HCT116 (cell line): ENCODE measurements at regions not wholly inside any gene's neighbourhood (a gene's known extent, or its start where the extent isn't known, plus 50 kb on each side); places are given as distances from the start of the nearest gene placed in this dataset.

ENCODE experiments used
- ATAC-seq: fragments of 200-7000 bp; cut with Tn5 transposase; 2 replicates; pipeline ENCODE4 v1.9.1; 2020; ENCODE audit warnings: mild to moderate bottlenecking, moderate library complexity
- BruUV-seq: library from RNA; stranded (reverse); fragments of 400-500 nt; replicated peaks from 2 replicates; lab custom pipeline; 2021; lab: Mats Ljungman, UMichigan
- CTCF ChIA-PET: fragments of 300-600 bp; sonication (Branson Sonifier 250); formaldehyde crosslinking; loops from one replicate; lab custom pipeline; 2021; ENCODE audit warnings: antibody characterized with exemption; lab: Charles Lee
- POLR2A ChIA-PET: fragments of 300-600, 350-600 bp; sonication (Branson Sonifier 250); formaldehyde crosslinking; loops from one replicate; lab custom pipeline; 2021; ENCODE audit warnings: antibody characterized with exemption; lab: Charles Lee
- RAD21 ChIA-PET, 2 experiments: fragments of 300-600 bp; sonication (Branson Sonifier 250); formaldehyde crosslinking; loops; one replicate each; lab custom pipeline; 2023; ENCODE audit warnings: low total read pairs in 2 of 2; ENCODE audit not compliant: uncharacterized antibody in 2 of 2, unreplicated experiment in 2 of 2, low non-redundant PET in 1 of 2; lab: Charles Lee
- DNase-seq: peaks from one replicate; pipeline ENCODE4 v3.0.0-alpha.2; 2010; ENCODE audit warnings: low read depth, low spot score
- H2AFZ ChIP-seq: fragments of 200-600 bp; shearing (Covaris generic), sonication (generic); 2 replicates; pipeline ENCODE4 v1.6.1; 2017; ENCODE audit warnings: low read depth, mixed run types, mixed read lengths, antibody characterized with exemption, low read length; ENCODE audit not compliant: poor library complexity, severe bottlenecking
- H3K27ac ChIP-seq: 2 replicates; pipeline ENCODE4 v1.5.1; 2012; ENCODE audit warnings: low read depth, low read length
- H3K27me3 ChIP-seq: fragments of 200-600 bp; sonication (generic); 2 replicates; pipeline ENCODE4 v1.6.1; 2016; ENCODE audit warnings: mixed run types, low read length, mixed read lengths; ENCODE audit not compliant: insufficient read depth
- H3K36me3 ChIP-seq, 2 experiments: fragments of 200-500 bp in 1 of 2; fragments of 200-600 bp in 1 of 2; sonication (Bioruptor generic) in 1 of 2; sonication (generic) in 1 of 2; 2 replicates each; pipeline versions ENCODE4 v1.5.1 to v1.6.1; 2014 to 2016; ENCODE audit warnings: low read length in 2 of 2, inconsistent platforms in 1 of 2, mixed read lengths in 1 of 2, mixed run types in 1 of 2; ENCODE audit not compliant: insufficient read depth in 2 of 2, control insufficient read depth in 1 of 2
- H3K4me1 ChIP-seq, 2 experiments: fragments of 200-600 bp in 1 of 2; sonication (generic) in 1 of 2; 2 replicates each; pipeline versions ENCODE4 v1.5.1 to v1.6.1; 2012 to 2017; ENCODE audit warnings: low read length in 2 of 2, inconsistent platforms in 1 of 2, mild to moderate bottlenecking in 1 of 2, mixed read lengths in 1 of 2, mixed run types in 1 of 2, moderate library complexity in 1 of 2; ENCODE audit not compliant: insufficient read depth in 2 of 2, control insufficient read depth in 1 of 2
- H3K4me2 ChIP-seq: fragments of 200-600 bp; sonication (generic); 2 replicates; pipeline ENCODE4 v1.6.1; 2017; ENCODE audit warnings: mixed run types, low read length, mixed read lengths
- H3K4me3 ChIP-seq, 2 experiments: fragments of 200-600 bp in 1 of 2; sonication (generic) in 1 of 2; replicated peaks in 1 of 2; 2 replicates each; pipeline ENCODE4 v1.5.1; 2011 to 2016; ENCODE audit warnings: low read length in 2 of 2, control low read depth in 1 of 2, low read depth in 1 of 2, mild to moderate bottlenecking in 1 of 2, mixed read lengths in 1 of 2, mixed run types in 1 of 2
- H3K79me2 ChIP-seq: fragments of 200-600 bp; sonication (generic); 2 replicates; pipeline ENCODE4 v1.6.1; 2017; ENCODE audit warnings: mild to moderate bottlenecking, mixed run types, low read length, moderate library complexity, mixed read lengths; ENCODE audit not compliant: insufficient read depth
- H3K9ac ChIP-seq: fragments of 200-600 bp; sonication (generic); 2 replicates; pipeline ENCODE4 v1.6.1; 2016; ENCODE audit warnings: low read length, mixed read lengths
- H3K9me2 ChIP-seq: fragments of 200-600 bp; sonication (generic), shearing (Covaris generic); 2 replicates; pipeline ENCODE4 v1.6.1; 2017; ENCODE audit warnings: mixed run types, mild to moderate bottlenecking, moderate library complexity; ENCODE audit not compliant: insufficient read depth
- H3K9me3 ChIP-seq, 2 experiments: fragments of 200-500 bp in 1 of 2; fragments of 200-600 bp in 1 of 2; sonication (Bioruptor generic) in 1 of 2; sonication (generic) in 1 of 2; 2 replicates each; pipeline ENCODE4 v1.6.1; 2014 to 2017; ENCODE audit warnings: low read length in 2 of 2, mixed read lengths in 2 of 2, inconsistent platforms in 1 of 2, low read depth in 1 of 2, mild to moderate bottlenecking in 1 of 2, mixed run types in 1 of 2, moderate library complexity in 1 of 2; ENCODE audit not compliant: control insufficient read depth in 1 of 2, insufficient read depth in 1 of 2
- H4K20me1 ChIP-seq: fragments of 200-600 bp; sonication (generic), shearing (Covaris generic); 2 replicates; pipeline ENCODE4 v1.6.1; 2017; ENCODE audit warnings: mixed run types, mild to moderate bottlenecking, moderate library complexity; ENCODE audit not compliant: insufficient read depth
- ATF3 ChIP-seq: IDR thresholded peaks from 2 replicates; pipeline ENCODE4 v1.6.1; 2012
- CBX3 ChIP-seq: IDR thresholded peaks from 2 replicates; pipeline ENCODE4 v1.6.1; 2012; ENCODE audit warnings: low read depth
- CEBPB ChIP-seq: IDR thresholded peaks from 2 replicates; pipeline ENCODE4 v1.6.1; 2012; ENCODE audit warnings: low read depth
- CTCF ChIP-seq, 3 experiments: fragments of 200-600 bp in 1 of 3; sonication (generic) in 1 of 3; IDR thresholded peaks in 2 of 3; conservative IDR thresholded peaks in 1 of 3; 2 replicates each; pipeline ENCODE4 v1.5.1; 2012 to 2017; ENCODE audit warnings: low read depth in 2 of 3, low read length in 2 of 3, antibody characterized with exemption in 1 of 3, borderline replicate concordance in 1 of 3, control low read depth in 1 of 3, mild to moderate bottlenecking in 1 of 3, mixed read lengths in 1 of 3, mixed run types in 1 of 3, moderate library complexity in 1 of 3; ENCODE audit not compliant: insufficient read depth in 1 of 3
- EGR1 ChIP-seq: IDR thresholded peaks from 2 replicates; pipeline ENCODE4 v1.6.1; 2012; ENCODE audit warnings: low read depth
- EZH2 ChIP-seq: fragments of 200-600 bp; sonication (generic); IDR thresholded peaks from 2 replicates; pipeline ENCODE4 v1.6.1; 2017; ENCODE audit warnings: antibody characterized with exemption, mixed run types
- EZH2phosphoT487 ChIP-seq: fragments of 200-600 bp; IDR thresholded peaks from 2 replicates; pipeline ENCODE4 v1.6.1; 2018; ENCODE audit warnings: antibody characterized with exemption, borderline replicate concordance
- JUND ChIP-seq: IDR thresholded peaks from 2 replicates; pipeline ENCODE4 v1.6.1; 2012
- MAX ChIP-seq: IDR thresholded peaks from 2 replicates; pipeline ENCODE4 v1.6.1; 2012
- POLR2A ChIP-seq: IDR thresholded peaks from 2 replicates; pipeline ENCODE4 v1.7.0; 2011; ENCODE audit warnings: borderline replicate concordance; ENCODE audit not compliant: insufficient read depth, insufficient read length; ENCODE audit errors: extremely low read depth
- POLR2AphosphoS5 ChIP-seq: IDR thresholded peaks from 2 replicates; pipeline ENCODE4 v1.6.1; 2011; ENCODE audit warnings: mild to moderate bottlenecking, low read depth, low read length, moderate library complexity
- RAD21 ChIP-seq: IDR thresholded peaks from 2 replicates; pipeline ENCODE4 v1.6.1; 2012; ENCODE audit warnings: low read depth, mild to moderate bottlenecking
- REST ChIP-seq: IDR thresholded peaks from 2 replicates; pipeline ENCODE4 v1.6.1; 2012; ENCODE audit warnings: low read depth
- SIN3A ChIP-seq: IDR thresholded peaks from 2 replicates; pipeline ENCODE4 v1.6.1; 2012; ENCODE audit warnings: low read depth
- SP1 ChIP-seq: IDR thresholded peaks from 2 replicates; pipeline ENCODE4 v1.6.1; 2012; ENCODE audit warnings: low read depth
- SRF ChIP-seq: IDR thresholded peaks from 2 replicates; pipeline ENCODE4 v1.6.1; 2012; ENCODE audit warnings: low read depth
- ZNF274 ChIP-seq: fragments of 200-500 bp; sonication (Bioruptor generic); IDR thresholded peaks from 2 replicates; pipeline ENCODE4 v1.6.1; 2014; ENCODE audit warnings: mild to moderate bottlenecking, low read depth, low read length, inconsistent platforms
- intact Hi-C: fragments of 100-400 bp; cut with micrococcal nuclease; formaldehyde crosslinking; loops from 2 replicates; pipeline ENCODE4 v1.10.0; 2022

GRCh38 chr21:14757533-14758327 lies 211.6 kb upstream of the SAMSN1 start:
- no peak overlapping the region for H3K27ac ChIP-seq
- no peaks in the 10 kb centered on the region for H3K79me2 ChIP-seq
- no peaks in the 10 kb centered on the region for H4K20me1 ChIP-seq
- H3K4me2 ChIP-seq = no peak overlapping the region
- no peak overlapping the region for H3K9ac ChIP-seq
- H3K9me3 ChIP-seq = no peaks in the 10 kb centered on the region
- H3K4me1 ChIP-seq = no peaks in the 10 kb centered on the region
- intact Hi-C loops = no loop called here
- H3K27me3 ChIP-seq = no peaks in the 10 kb centered on the region
- POLR2A ChIA-PET = no interaction called here
- no peaks in the 10 kb centered on the region for H3K9me2 ChIP-seq
- no peak for TF ChIP-seq ATF3
- TF ChIP-seq EZH2 = no peak
- no peak for TF ChIP-seq CEBPB
- no peak for TF ChIP-seq EZH2phosphoT487
- TF ChIP-seq POLR2A = no peak
- no peak for TF ChIP-seq REST
- TF ChIP-seq EGR1 = no peak
- no peak for TF ChIP-seq SIN3A
- TF ChIP-seq CTCF (IDR thresholded peaks at IDR 0.05 in 2 of 3, conservative IDR thresholded peaks at IDR 0.05 in 1 of 3; ENCODE audit: borderline replicate concordance in 1 of 3, insufficient read depth in 1 of 3, low read depth in 2 of 3, low read length in 2 of 3) = no peak
- TF ChIP-seq JUND = no peak
- TF ChIP-seq CBX3 = no peak
- no peak for TF ChIP-seq ZNF274
- TF ChIP-seq POLR2AphosphoS5 = no peak
- TF ChIP-seq SRF = no peak
- TF ChIP-seq RAD21 = no peak
- TF ChIP-seq SP1 = no peak
- no peak for TF ChIP-seq MAX
- RAD21 ChIA-PET = no interaction called here
- H3K36me3 ChIP-seq = no peaks in the 10 kb centered on the region
- H3K4me3 ChIP-seq = no peak overlapping the region
- H2AFZ ChIP-seq = no peak overlapping the region
- DNase-seq (no peak), ATAC-seq (no peak)
- CTCF ChIA-PET = no interaction called here
- no TSS peak for BruUV-seq
